Bronchial epithelial cell (primary cell): ENCODE measurements at regions not wholly inside any gene's neighbourhood (a gene's known extent, or its start where the extent isn't known, plus 50 kb on each side); places are given as distances from the start of the nearest gene placed in this dataset.

Source experiments
- DNase-seq: peaks from one replicate; pipeline ENCODE4 v3.0.0-alpha.2; 2010; ENCODE audit warnings: low read depth
- FAIRE-seq: peaks from 2 replicates; lab custom pipeline; 2011; peaks lifted over from hg19 to GRCh38; lab: Jason Lieb, UNC
- H3K27me3 ChIP-seq: 2 replicates; pipeline ENCODE4 v1.5.1; 2011; ENCODE audit warnings: low read length; ENCODE audit not compliant: control insufficient read depth, insufficient read depth
- H3K36me3 ChIP-seq: 2 replicates; pipeline ENCODE4 v1.5.1; 2011; ENCODE audit warnings: low read length; ENCODE audit not compliant: control insufficient read depth, insufficient read depth
- H3K4me3 ChIP-seq: 2 replicates; pipeline ENCODE4 v1.5.1; 2011; ENCODE audit warnings: mild to moderate bottlenecking, low read depth, low read length, control low read depth
- CTCF ChIP-seq: IDR thresholded peaks from 2 replicates; pipeline ENCODE4 v1.5.1; 2011; ENCODE audit warnings: mild to moderate bottlenecking, moderate library complexity, low read length, control low read depth, inconsistent platforms; ENCODE audit not compliant: insufficient read depth, severe bottlenecking

GRCh38 chr2:129888896-129889295, 90.6 kb upstream of the RAB6C start:
- Histone ChIP-seq H3K4me3 (no peak overlapping the region), H3K27me3 (no peaks in the 10 kb centered on the region), H3K36me3 (no peaks in the 10 kb centered on the region)
- TF ChIP-seq CTCF = no peak
- FAIRE-seq (peak; percentile 68), DNase-seq (peak; percentile 7)

GRCh38 chr2:129891341-129892320, 87.8 kb upstream of the RAB6C start:
- no peak for TF ChIP-seq CTCF
- no peak overlapping the region for H3K4me3 ChIP-seq
- FAIRE-seq (peak; percentile 28), DNase-seq (no peak)
- no peaks in the 10 kb centered on the region for H3K27me3 ChIP-seq
- no peaks in the 10 kb centered on the region for H3K36me3 ChIP-seq

GRCh38 chr2:129892360-129892759, 87.1 kb upstream of the RAB6C start:
- TF ChIP-seq CTCF = no peak
- DNase-seq = no peak
- no peaks in the 10 kb centered on the region for H3K36me3 ChIP-seq

GRCh38 chr2:129892773-129893172, 86.7 kb upstream of the RAB6C start:
- H3K4me3 ChIP-seq = no peak overlapping the region
- DNase-seq = no peak
- FAIRE-seq = no peak
- TF ChIP-seq CTCF = no peak
- no peaks in the 10 kb centered on the region for H3K36me3 ChIP-seq
- no peaks in the 10 kb centered on the region for H3K27me3 ChIP-seq

More at GRCh38 chr2:129892360-129892759, 87.1 kb upstream of the RAB6C start:
- Histone ChIP-seq H3K27me3 (no peaks in the 10 kb centered on the region), H3K4me3 (no peak overlapping the region)
- peak; percentile 96 for FAIRE-seq

GRCh38 chr2:129893244-129893643, 86.2 kb upstream of the RAB6C start:
- TF ChIP-seq CTCF = no peak
- Histone ChIP-seq H3K27me3 (no peaks in the 10 kb centered on the region), H3K36me3 (no peaks in the 10 kb centered on the region), H3K4me3 (no peak overlapping the region)
- DNase-seq (no peak), FAIRE-seq (no peak)
